GM08714 (cell line): ENCODE measurements at regions not wholly inside any gene's neighbourhood (a gene's known extent, or its start where the extent isn't known, plus 50 kb on each side); places are given as distances from the start of the nearest gene placed in this dataset.

Experiments
- H3K4me3 ChIP-seq: fragments of 200-500 bp; sonication (Bioruptor generic); 2 replicates; pipeline ENCODE4 v1.5.1; 2014; ENCODE audit warnings: mild to moderate bottlenecking, low read length, inconsistent platforms
- ZNF274 ChIP-seq: IDR thresholded peaks from 2 replicates; pipeline ENCODE4 v1.6.1; 2012; ENCODE audit warnings: mild to moderate bottlenecking, low read depth, low read length

DNA sequence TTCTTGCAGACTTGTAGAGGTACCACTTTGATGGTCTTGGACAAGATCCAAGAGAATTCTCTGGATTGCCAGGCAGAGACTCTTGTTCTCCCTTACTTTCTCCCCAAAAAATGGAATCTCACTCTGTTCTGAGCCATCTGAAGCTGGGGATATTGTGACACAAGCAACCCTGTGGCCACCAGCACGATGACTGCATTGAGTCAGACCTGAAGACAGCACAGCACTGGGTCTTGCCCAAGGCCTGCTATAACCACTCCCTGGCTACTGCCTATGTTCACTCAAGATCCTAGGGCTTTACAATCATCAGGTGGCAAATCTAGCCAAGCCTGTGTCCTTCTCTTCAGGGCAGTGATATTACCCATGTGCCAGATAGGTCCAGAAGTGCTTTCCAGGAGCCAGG lies 202.5 kb upstream of the SERP2 start:
- TF ChIP-seq ZNF274, result no peak
- no peak overlapping the region for H3K4me3 ChIP-seq

DNA sequence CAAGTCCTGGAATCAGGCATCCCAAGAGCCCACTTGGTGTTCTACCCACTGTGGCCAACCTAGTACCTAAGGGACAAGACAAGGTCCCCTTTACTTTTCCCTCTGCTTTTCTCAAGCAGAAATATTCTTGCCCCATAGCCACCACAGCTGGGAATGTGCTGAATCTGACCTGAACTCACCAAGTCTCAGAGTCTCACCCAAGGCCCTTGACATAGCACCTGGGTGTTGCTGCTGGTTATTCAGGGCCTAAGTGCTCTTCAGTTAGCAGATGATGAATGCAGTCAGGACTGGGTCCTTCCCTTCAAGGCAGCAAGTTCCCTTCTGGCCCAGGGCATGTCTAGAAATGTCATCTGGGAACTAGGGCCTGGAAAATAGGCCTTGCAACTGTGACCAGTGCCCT lies 201.8 kb upstream of the SERP2 start:
- TF ChIP-seq ZNF274, result no peak
- no peak overlapping the region for H3K4me3 ChIP-seq

DNA sequence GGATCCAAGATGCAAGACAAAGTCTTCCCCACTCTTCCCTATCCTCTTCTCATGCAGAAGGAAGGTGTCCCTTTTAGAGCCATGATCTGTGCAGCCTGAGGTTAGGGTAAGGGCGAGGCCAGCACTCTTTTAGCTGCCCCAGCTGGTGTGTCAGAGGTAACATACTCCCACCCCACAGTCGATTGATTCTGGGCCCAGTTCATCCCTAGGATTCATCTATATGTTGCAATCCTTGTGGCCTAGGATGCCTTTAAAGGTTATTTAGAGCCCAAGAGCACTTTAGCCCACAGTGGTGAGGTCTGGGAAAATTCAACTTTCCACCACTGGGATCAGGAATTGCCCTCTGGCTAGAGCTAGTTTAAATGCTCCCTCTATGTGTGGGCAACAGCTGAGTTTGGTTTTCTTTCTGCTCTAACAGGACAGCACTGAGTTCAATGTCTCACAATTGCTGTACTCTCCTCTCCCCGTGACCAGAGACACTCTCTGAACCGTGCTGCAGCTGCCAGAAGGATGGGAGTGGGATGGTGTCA lies 201.3 kb upstream of the SERP2 start:
- H3K4me3 ChIP-seq, result no peak overlapping the region
- TF ChIP-seq ZNF274, result no peak

DNA sequence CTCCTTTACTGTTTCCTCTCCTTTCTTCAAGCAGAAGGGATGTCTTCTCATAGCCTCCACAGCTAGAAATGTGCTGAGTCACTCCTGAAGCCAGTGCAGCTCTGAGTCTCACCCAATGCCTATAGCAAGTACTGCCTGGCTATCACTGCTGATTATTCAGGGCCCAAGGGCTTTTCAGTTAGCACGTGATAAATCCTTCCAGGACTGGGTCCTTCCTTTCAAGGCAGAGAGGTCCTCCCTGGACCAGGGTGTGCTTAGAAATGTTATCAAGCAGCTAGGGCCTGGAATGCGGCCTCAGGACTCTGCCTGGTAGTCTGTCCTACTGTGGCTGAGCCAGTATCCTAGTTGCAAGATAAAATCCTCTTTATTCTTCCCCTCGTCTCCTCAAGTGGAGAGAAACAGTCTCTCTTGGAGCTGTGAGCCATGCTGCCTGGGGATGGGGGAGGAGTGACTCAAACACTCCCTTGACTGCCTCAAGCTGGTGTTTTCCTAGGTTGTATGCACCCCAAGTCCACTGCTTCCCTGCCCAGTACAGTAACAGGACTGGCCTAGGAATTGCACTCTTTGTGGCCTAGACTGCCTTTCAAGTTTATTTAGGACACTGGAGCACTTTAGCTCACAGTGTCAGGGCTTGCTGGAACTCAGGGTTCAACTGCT lies 198.7 kb upstream of the SERP2 start:
- TF ChIP-seq ZNF274, result no peak

DNA sequence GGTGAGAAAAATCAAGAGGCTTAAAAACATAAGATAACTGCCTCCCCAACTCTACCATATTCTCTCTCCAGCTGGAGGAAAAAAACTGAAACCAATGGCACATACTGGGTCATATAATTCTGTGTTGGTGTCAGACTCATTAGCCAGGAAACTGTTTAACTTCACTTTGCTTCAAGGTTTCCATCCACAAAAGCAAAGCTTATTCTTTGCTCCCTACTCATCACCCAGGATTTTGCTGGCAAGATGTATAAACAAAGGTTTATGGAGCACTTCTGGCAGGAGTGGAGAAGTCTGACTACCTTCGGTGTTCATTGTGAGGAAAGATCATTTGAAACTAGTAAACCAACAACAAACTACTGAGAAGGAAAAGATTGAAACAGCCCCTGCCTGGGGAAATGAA lies 197.5 kb upstream of the SERP2 start:
- no peak overlapping the region for H3K4me3 ChIP-seq
- TF ChIP-seq ZNF274, result no peak

More for the DNA sequence above, 198.7 kb upstream of the SERP2 start:
- H3K4me3 ChIP-seq, result no peak overlapping the region

DNA sequence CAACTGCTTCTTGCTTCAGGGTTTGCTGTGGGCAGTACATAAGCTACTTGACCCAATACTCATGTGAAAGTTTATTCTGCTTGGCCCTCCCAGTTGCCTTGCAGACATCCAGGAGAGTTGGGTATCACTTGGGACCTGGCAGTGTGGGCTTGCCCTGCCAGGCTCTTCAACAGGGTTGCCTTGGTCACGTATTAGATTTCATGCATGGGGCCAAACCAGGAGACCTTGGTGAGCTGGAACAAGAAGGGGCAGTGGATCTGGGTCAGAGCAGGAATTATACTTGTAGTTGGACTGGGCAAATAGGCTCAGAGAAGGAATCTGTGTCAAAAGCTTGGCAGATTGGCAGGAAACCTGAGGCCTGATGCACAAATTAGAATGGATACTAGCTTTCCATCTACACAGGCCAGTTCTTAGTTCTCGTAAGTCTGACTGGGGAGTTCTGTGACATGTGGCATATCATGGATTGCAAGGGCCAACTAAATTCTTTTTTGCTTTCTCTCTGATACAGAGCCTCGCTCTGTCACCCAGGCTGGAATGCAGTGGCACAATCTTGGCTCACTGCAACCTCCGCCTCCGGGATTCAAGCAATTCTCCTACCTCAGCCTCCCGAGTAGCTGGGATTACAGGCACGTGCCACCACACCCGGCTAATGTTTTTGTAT lies 192.6 kb upstream of the SERP2 start:
- TF ChIP-seq ZNF274, result no peak

DNA sequence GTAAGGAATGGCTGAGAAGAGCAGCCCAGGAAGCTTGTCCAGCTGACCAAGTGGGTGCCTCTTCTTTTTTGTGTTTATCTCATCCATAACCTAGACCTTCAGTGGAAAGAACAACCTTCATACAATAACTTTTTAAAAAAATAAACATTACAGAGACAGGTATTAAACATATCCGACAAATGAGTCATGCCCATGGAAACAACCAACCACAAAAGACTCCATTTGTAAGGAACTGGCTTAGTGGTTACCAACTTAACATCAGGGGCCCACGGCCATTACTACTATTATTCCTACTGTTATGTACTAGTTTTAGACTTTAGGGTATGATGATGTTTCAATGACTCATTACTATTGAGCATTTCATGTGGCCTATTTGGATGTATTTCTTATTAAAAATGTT lies 191.7 kb upstream of the SERP2 start:
- no peak overlapping the region for H3K4me3 ChIP-seq
- TF ChIP-seq ZNF274, result no peak

More for the DNA sequence above, 192.6 kb upstream of the SERP2 start:
- H3K4me3 ChIP-seq, result no peak overlapping the region

DNA sequence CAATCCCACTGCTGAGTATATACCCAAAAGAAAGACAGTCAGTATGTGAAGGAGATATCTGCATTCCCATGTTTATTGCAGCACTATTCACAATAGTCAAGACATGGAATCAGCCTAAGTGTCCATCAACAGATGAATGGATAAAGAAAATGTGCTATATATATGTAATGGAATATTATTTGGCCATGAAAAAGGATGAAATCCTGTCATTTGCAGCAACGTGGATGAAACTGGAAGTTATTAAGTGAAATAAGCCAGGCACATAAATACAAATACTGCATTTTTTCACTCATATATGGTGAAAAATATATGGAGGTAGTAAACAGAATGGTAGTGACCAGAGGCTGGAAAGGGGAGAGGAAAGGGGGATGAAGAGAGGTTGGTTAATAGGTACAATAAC lies 188.9 kb upstream of the SERP2 start:
- H3K4me3 ChIP-seq, result no peak overlapping the region
- no peak for TF ChIP-seq ZNF274

DNA sequence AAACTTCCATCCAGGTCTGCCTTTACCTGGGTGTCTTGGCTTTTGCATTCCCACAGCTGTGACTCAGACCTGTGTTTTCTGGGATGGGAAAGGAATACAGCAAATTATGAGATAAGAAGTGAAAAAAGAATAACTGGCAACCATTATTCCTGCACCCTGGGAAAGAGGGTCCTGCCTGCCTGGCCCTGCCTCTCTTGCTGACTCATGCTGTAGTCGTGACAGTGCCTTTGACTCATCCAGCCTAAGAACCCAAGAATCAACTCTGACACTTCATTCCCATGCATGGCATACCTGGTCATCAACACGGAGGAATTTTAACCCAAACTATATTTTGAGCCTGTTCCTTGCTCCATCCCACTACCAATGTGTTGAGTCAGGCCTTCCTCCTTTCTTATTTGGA lies 185.4 kb upstream of the SERP2 start:
- no peak for TF ChIP-seq ZNF274
- no peak overlapping the region for H3K4me3 ChIP-seq

DNA sequence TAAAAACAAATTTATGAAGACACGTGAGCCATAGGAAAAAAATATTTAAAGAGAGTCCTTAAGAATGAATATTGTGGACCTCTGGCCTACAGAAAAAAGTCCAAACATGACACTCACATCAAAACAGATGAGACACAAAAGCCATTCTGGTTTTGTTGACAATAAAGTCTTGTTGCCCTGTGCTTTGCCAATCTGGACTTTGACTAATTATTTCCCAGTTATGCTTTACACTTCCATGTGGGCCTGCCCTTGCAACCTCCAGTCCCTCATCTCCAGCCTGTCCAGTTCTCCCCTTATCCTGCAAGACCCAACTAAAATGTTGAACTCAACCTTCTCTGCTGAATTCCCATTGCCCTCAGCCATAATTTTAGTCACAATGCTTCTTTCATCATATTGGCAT lies 184.5 kb upstream of the SERP2 start:
- H3K4me3 ChIP-seq, result no peak overlapping the region
- no peak for TF ChIP-seq ZNF274

DNA sequence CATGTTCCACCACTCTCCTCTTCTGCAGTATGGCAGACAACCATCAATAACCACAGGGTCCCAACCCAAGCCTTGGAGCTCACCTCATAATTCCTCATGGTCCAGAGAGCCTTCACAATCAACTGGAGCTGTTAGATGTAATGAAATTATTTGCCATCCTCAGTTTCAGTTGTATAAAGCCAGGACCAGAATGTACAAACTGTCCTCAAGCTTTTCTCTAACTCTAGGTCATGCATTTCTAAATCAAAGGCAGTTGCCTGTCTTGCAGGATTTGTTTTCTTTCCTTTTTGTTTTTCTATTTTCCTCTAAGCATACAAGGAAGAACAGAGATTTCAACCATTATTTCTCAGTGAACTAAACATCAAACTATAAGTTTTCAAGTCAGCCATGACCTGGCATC lies 182.5 kb upstream of the SERP2 start:
- no peak for TF ChIP-seq ZNF274
- no peak overlapping the region for H3K4me3 ChIP-seq

DNA sequence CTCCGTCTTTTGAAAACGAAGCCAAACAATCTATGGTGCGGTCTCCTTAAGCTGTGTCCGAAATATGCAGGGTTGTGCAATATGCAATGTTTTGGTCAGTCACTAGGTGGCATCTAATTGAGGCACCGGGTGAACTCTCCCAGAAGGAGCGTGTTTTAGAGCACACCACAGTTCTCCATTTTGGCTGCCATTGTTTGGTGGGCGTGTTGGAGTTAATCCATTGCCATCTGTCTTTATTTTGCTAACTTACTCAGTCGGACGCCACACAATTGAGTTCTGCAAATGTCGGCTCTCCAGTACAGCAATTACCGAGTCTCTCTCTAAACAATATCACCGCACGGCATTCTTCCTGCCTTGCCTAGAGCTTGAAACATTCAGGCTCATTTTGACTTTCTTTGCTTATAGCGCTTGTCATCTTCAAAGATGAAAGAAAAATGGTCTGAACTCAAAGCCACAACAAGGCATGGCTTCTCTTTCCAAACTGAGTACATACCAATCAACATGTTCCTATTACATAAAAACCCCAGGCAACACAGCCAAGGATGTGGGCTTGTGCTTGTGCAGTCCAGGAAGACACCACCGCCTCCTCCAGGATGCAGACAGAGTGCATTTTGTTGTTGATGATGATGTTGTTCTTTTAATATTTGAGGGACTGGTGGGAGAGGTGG lies 182.0 kb upstream of the SERP2 start:
- TF ChIP-seq ZNF274, result no peak
- H3K4me3 ChIP-seq, result no peak overlapping the region

DNA sequence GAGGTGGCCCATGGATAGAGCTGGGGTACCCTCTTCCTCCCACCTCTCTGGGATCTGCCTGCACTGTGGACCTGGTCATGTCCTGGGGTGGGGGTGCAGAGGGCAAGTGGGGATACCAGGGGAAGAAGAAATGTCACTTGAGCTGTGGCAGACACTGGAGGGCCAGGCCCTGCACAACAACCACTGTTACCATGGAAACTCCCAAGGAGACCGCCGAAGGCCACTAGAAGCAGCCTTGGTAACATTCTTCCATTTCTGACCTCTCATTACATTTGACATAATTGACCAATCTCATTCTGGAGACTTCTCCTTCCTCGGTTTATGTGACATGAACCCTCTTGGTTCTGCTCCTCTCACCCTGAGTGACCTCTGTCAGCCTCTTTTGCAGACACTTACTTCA lies 179.9 kb upstream of the SERP2 start:
- no peak for TF ChIP-seq ZNF274
- no peak overlapping the region for H3K4me3 ChIP-seq

DNA sequence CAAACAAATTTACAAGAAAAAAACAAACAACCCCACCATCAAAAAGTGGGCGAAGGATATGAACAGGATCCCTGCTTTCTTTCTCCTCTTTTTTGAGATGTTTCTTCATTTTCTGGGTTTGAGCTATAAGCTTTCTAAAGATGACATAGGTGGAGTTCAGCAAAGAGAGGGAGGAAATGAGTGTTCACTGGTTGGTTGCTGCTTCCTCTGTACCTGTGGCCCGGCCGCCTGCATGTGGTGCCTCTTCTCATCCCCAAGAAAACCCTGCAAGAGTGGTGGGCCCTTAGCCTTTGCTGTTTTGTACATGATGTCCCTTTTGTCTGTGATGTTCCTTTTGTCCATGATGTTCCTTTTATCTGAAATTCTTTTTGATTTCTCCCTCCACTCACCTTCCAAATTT lies 178.4 kb upstream of the SERP2 start:
- no peak overlapping the region for H3K4me3 ChIP-seq
- TF ChIP-seq ZNF274, result no peak

DNA sequence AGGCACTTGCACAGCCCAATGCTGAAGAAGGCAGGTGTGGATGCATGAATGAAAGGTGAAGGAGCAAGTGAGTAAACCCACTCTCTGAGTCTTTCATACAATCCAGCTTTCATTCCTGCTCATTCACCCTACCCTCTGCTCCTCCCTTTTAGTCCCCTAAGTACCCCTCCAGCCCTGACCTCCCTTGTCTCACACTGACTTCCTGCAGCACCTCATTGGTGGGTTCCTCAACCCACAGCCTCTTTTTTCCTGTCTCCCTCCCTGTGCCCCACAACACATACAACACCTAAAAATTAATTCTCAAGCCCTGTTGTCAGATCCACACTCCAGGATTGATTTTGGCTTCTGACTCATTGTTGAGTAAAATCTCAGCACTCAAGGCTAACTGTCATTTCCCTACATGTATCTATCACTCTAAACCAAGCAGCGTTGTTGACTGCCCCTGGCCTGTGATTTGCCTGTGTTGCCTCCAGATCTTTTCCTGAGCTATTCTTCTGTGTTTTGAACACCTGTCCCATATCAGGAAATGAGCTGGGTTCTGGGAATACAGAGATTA lies 177.3 kb upstream of the SERP2 start:
- TF ChIP-seq ZNF274, result no peak
- H3K4me3 ChIP-seq, result no peak overlapping the region
